ENCODE measurements at regions not wholly inside any gene's neighbourhood (a gene's known extent, or its start where the extent isn't known, plus 50 kb on each side); places are given as distances from the start of the nearest gene placed in this dataset.

DNA sequence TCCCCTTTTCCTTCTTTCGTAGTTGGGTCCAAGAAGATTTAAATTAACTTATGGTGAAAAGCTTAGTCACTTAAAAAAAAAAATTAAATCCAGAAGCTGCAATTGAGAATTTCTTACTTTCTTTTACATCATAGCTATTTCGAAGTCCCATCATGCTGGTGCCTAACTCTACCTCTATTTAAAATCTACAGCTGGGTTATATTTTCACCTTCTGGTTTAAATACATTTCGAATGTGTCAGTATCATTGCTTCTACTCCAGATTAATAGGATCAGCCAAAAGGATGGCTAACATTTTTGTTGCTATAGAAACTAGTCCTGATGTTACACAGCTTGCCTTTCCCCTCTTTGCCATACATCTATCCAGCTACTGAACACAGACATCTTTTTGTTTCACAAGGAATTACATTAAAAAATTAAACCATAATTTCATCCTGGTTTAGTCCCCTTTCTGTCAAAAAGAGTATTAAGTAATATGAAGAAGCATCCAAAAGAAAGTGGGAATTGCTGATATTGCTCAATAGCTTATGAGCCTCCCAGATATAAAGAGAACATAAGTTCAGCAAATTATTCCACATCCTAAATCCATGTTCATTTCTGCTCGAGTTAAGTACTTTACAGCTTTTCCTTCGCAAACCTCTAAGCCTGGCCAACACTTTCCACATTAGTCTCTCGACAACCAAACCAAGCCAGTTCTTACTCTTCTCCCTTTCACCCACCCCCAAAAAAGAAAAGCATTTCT, 396.7 kb upstream of the DAB1 start:
- Histone ChIP-seq H3K9me3 (no peaks in the 10 kb centered on the region), H3K36me3 (no peaks in the 10 kb centered on the region), H3K27ac (no peak overlapping the region), H3K27me3 (no peaks in the 10 kb centered on the region), H3K4me3 (no peak overlapping the region), H3K4me1 (no peaks in the 10 kb centered on the region)
- intact Hi-C loops (cut with DNase I): no loop called here
- no peak for ATAC-seq
- WGBS (ENCODE audit: insufficient coverage, low coverage, low lambda C conversion rate, missing lambda C conversion rate): 53% methylated on average over 6 of the region's 6 CpGs
- DNase-seq: no peak
- no peak for TF ChIP-seq POLR2A (IDR thresholded peaks at IDR 0.05)
- TF ChIP-seq, protein P1, sequence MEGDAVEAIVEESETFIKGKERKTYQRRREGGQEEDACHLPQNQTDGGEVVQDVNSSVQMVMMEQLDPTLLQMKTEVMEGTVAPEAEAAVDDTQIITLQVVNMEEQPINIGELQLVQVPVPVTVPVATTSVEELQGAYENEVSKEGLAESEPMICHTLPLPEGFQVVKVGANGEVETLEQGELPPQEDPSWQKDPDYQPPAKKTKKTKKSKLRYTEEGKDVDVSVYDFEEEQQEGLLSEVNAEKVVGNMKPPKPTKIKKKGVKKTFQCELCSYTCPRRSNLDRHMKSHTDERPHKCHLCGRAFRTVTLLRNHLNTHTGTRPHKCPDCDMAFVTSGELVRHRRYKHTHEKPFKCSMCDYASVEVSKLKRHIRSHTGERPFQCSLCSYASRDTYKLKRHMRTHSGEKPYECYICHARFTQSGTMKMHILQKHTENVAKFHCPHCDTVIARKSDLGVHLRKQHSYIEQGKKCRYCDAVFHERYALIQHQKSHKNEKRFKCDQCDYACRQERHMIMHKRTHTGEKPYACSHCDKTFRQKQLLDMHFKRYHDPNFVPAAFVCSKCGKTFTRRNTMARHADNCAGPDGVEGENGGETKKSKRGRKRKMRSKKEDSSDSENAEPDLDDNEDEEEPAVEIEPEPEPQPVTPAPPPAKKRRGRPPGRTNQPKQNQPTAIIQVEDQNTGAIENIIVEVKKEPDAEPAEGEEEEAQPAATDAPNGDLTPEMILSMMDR (IDR thresholded peaks at IDR 0.05): no peak

DNA sequence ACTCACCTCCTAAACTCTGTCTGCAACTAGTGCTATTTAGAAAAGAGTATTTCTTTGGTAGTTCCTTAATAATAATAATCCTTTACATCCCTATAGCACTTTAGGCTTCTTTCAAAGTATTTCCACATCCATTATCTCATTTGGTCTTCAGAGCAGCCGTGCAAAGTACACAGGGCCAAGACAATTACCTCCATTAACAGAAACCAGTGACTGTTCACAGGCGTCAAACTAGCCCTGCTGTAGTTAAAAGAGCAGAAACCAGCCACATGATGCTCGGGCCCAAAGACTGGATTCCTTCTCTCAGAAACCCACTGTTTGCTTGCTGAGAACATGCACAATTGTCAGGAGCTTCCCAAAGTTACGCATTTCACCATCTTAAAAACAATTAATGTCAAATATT, 396.0 kb upstream of the DAB1 start:
- no peak for TF ChIP-seq POLR2A (IDR thresholded peaks at IDR 0.05)
- TF ChIP-seq, protein P1 (IDR thresholded peaks at IDR 0.05): no peak
- H3K36me3 ChIP-seq: no peaks in the 10 kb centered on the region
- H3K27me3 ChIP-seq: no peaks in the 10 kb centered on the region
- intact Hi-C loops (cut with DNase I): no loop called here
- no peak for DNase-seq
- no peak overlapping the region for H3K27ac ChIP-seq
- H3K9me3 ChIP-seq: no peaks in the 10 kb centered on the region
- H3K4me3 ChIP-seq: no peak overlapping the region
- 34% methylated on average over 4 of the region's 4 CpGs for WGBS (ENCODE audit: insufficient coverage, low coverage, low lambda C conversion rate, missing lambda C conversion rate)
- no peak for ATAC-seq
- H3K4me1 ChIP-seq: no peaks in the 10 kb centered on the region

DNA sequence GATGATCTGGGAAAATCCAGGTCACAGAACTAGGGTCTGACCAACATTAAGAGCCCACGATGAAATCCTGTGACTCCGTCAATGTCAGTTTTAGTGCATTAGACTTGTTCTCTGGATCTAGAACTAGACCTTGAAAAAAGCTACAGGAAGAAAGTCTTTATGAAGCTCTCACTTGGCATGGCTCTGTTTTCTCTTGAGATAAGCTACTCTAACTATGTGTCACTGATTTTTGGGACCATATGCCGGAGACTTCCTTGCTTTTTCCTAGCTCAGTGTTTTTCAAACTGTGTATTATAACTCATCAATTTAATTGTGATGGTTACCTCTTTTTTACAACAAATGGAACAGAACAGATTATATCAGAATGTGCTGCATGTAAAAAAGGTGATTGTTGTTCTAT, 379.7 kb upstream of the DAB1 start:
- TF ChIP-seq, protein P1 (IDR thresholded peaks at IDR 0.05): no peak
- TF ChIP-seq POLR2A (IDR thresholded peaks at IDR 0.05): no peak
- WGBS (ENCODE audit: insufficient coverage, low coverage, low lambda C conversion rate, missing lambda C conversion rate): 79% methylated on average over 3 of the region's 3 CpGs
- Histone ChIP-seq H3K4me3 (no peak overlapping the region), H3K4me1 (no peaks in the 10 kb centered on the region), H3K9me3 (no peaks in the 10 kb centered on the region), H3K27me3 (no peaks in the 10 kb centered on the region), H3K36me3 (no peaks in the 10 kb centered on the region), H3K27ac (no peak overlapping the region)
- no peak for DNase-seq
- intact Hi-C loops (cut with DNase I): no loop called here
- no peak for ATAC-seq

DNA sequence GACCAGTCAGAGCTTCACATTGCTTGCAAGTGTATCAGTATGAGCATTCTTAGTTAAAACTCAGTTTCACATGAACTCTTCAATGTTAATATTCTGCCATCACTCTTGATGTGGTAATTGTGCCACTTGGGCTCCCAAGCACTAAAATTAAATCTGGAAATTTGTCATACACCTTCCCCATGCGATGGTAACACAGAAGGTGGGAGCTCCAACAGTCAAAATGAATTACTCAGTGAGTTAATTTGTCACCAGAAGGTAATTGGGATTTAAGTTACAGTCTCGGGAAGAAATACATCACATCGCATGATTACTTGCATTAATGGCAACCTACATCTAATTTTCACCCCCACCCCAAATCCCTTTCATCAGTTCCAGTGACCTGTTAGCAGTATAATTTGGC, 376.5 kb upstream of the DAB1 start:
- no peaks in the 10 kb centered on the region for H3K36me3 ChIP-seq
- no peak for TF ChIP-seq POLR2A (IDR thresholded peaks at IDR 0.05)
- TF ChIP-seq, protein P1 (IDR thresholded peaks at IDR 0.05): no peak
- H3K4me3 ChIP-seq: no peak overlapping the region
- no peak for ATAC-seq
- H3K9me3 ChIP-seq: no peaks in the 10 kb centered on the region
- intact Hi-C loops (cut with DNase I): no loop called here
- no peaks in the 10 kb centered on the region for H3K27me3 ChIP-seq
- no peaks in the 10 kb centered on the region for H3K4me1 ChIP-seq
- 79% methylated on average over 3 of the region's 3 CpGs for WGBS (ENCODE audit: insufficient coverage, low coverage, low lambda C conversion rate, missing lambda C conversion rate)
- no peak overlapping the region for H3K27ac ChIP-seq
- DNase-seq: no peak
